ENCODE measurements at regions not wholly inside any gene's neighbourhood (a gene's known extent, or its start where the extent isn't known, plus 50 kb on each side); places are given as distances from the start of the nearest gene placed in this dataset.

DNA sequence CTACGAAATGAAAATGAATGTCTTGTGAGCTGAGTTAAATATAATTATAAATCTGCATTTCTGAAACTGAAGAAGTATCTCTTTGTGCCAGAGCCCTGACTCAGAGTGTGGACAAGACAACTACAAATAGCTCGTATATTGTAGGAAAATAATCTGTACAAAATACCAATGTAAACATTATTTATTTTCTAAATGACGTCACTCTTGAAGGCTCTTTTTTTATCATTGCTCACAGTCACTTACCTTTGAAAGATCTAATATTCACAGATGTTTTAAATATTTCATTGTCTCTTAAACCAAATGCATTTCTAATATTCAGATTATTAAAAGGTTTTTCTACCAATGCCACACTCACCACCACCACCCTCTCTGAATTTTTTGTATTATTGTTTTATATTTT is 226.1 kb downstream of the SLCO4C1 start:
- TF ChIP-seq, protein P1, sequence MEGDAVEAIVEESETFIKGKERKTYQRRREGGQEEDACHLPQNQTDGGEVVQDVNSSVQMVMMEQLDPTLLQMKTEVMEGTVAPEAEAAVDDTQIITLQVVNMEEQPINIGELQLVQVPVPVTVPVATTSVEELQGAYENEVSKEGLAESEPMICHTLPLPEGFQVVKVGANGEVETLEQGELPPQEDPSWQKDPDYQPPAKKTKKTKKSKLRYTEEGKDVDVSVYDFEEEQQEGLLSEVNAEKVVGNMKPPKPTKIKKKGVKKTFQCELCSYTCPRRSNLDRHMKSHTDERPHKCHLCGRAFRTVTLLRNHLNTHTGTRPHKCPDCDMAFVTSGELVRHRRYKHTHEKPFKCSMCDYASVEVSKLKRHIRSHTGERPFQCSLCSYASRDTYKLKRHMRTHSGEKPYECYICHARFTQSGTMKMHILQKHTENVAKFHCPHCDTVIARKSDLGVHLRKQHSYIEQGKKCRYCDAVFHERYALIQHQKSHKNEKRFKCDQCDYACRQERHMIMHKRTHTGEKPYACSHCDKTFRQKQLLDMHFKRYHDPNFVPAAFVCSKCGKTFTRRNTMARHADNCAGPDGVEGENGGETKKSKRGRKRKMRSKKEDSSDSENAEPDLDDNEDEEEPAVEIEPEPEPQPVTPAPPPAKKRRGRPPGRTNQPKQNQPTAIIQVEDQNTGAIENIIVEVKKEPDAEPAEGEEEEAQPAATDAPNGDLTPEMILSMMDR (IDR thresholded peaks at IDR 0.05): no peak
- no peak for TF ChIP-seq POLR2A (IDR thresholded peaks at IDR 0.05)
